Activated CD4-positive, alpha-beta memory T cell treated with anti-CD3 and anti-CD28 coated beads for 36 hours (primary cell): ENCODE measurements at regions not wholly inside any gene's neighbourhood (a gene's known extent, or its start where the extent isn't known, plus 50 kb on each side); places are given as distances from the start of the nearest gene placed in this dataset.

Experiments used
- CTCF ChIA-PET: fragments of 350-600 bp; sonication (Branson Sonifier 250); formaldehyde crosslinking; loops from one replicate; lab custom pipeline; 2021; ENCODE audit warnings: antibody characterized with exemption, inconsistent platforms; lab: Charles Lee
- POLR2A ChIA-PET: fragments of 350-600 bp; sonication (Branson Sonifier 250); formaldehyde crosslinking; loops from one replicate; lab custom pipeline; 2021; ENCODE audit warnings: antibody characterized with exemption; lab: Charles Lee
- DNase-seq: peaks from one replicate; pipeline ENCODE4 v3.0.0-alpha.2; 2020
- H3K27ac Mint-ChIP-seq: one replicate; pipeline ENCODE4 v1.8.0; 2021; ENCODE audit warnings: mixed read lengths
- H3K27me3 Mint-ChIP-seq: one replicate; pipeline ENCODE4 v1.8.0; 2021; ENCODE audit warnings: mixed read lengths
- H3K36me3 Mint-ChIP-seq: one replicate; pipeline ENCODE4 v1.8.0; 2021; ENCODE audit warnings: mixed read lengths
- H3K4me1 Mint-ChIP-seq: one replicate; pipeline ENCODE4 v1.8.0; 2021; ENCODE audit warnings: low read depth, mixed read lengths
- H3K4me3 Mint-ChIP-seq: one replicate; pipeline ENCODE4 v1.8.0; 2021; ENCODE audit warnings: mild to moderate bottlenecking, mixed read lengths
- H3K9me3 Mint-ChIP-seq: one replicate; pipeline ENCODE4 v1.8.0; 2021; ENCODE audit warnings: mixed read lengths
- intact Hi-C: fragments of 100-400 bp; cut with micrococcal nuclease; formaldehyde crosslinking; loops from one replicate; pipeline ENCODE4 v1.15.1; 2023

DNA sequence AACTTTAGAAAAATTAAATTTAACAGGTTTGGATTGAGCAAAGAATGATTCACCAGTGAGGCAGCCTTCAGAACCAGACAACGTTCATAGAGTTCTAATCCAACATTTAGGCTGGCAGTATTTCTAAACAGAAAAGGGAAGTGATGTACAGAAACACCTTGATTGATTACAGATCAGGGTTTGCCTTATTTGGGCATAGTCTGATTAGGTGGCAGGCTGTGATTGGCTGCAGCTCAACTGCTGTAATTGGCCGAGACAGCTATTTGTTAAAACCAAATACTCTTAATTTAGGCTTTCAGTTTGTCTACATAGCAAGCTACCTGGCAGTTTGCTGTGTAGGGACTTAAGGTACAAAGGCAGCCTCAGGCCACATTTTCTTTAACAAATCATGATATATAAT, 802.5 kb downstream of the IPMK start:
- no peak overlapping the region for H3K4me3 Mint-ChIP-seq
- intact Hi-C loops: no loop called here
- ChIA-PET CTCF (no interaction called here), POLR2A (no interaction called here)
- no peaks in the 10 kb centered on the region for H3K27me3 Mint-ChIP-seq
- no peaks in the 10 kb centered on the region for H3K36me3 Mint-ChIP-seq
- peaks cover 4% of the 10 kb centered on the region for H3K9me3 Mint-ChIP-seq
- no peaks in the 10 kb centered on the region for H3K4me1 Mint-ChIP-seq
- H3K27ac Mint-ChIP-seq: no peak overlapping the region
- DNase-seq: no peak

DNA sequence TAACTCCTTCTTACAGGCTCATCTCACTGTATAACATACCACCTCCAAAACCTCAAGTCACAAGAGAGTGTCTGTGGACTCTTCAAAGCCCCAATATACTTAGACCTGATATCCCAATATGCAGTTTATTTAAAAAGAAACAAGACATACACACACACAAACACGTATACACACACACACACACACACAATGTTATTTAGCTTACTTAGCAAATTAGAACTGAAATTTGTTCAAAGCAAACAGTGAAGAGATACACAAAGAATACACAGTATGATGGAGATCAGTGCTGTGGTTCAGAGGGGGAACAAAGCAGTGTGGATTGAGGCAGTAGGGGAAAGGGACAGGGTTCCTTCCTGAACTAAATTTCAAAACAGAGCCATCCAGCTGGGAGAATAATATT, 807.2 kb downstream of the IPMK start:
- Mint-ChIP-seq H3K27ac (no peak overlapping the region), H3K4me1 (no peaks in the 10 kb centered on the region), H3K27me3 (no peaks in the 10 kb centered on the region), H3K4me3 (no peak overlapping the region), H3K9me3 (peaks cover 4% of the 10 kb centered on the region), H3K36me3 (no peaks in the 10 kb centered on the region)
- ChIA-PET CTCF (no interaction called here), POLR2A (no interaction called here)
- intact Hi-C loops: no loop called here
- no peak for DNase-seq

DNA sequence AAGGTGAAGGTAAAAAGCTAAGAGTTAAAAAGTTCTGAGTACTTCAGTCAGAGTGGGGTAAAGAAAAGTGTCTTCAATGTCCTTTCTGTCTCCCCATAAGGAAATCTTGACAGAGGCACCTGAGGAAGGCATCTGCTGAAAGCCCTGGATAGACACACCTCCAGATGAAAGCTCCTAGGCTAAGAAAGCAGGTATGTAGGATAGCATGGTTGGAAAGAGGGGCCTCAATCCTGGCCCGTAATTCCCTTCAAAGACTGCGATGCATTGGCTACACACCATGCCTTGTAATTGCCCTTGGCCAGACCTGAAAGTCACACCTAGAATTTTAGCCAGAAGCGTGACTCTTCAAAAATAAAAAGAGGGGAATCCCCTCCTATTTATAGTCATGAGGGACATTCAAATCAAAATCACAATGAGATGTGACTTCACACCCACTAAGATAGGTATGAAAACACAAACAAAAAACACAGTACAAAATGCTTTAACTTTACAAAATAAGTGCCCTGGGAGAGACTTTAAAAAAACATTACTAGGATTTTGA, 809.7 kb downstream of the IPMK start:
- ChIA-PET POLR2A (no interaction called here), CTCF (no interaction called here)
- no peaks in the 10 kb centered on the region for H3K27me3 Mint-ChIP-seq
- H3K9me3 Mint-ChIP-seq: peaks cover 4% of the 10 kb centered on the region
- H3K36me3 Mint-ChIP-seq: no peaks in the 10 kb centered on the region
- H3K27ac Mint-ChIP-seq: no peak overlapping the region
- intact Hi-C loops: no loop called here
- no peak overlapping the region for H3K4me3 Mint-ChIP-seq
- no peak for DNase-seq
- H3K4me1 Mint-ChIP-seq: no peaks in the 10 kb centered on the region

DNA sequence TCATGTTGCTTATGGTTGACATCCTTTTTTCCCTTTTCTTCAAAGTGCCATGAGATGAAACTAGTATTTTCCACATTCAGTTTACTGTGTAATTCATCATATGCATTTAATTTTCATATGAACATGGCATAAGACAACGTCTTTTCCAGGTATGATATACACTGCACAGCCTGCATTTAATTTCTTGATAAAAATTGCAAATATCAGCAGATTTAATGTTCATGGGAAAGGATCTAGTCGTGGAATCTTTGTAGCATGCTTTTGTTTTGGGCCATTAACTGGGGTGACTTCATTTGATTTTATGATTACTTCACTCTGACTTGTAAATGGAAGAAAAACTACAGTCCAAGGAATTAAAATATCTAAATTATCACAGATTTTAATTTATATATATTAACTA, 837.3 kb downstream of the IPMK start:
- Mint-ChIP-seq H3K4me1 (no peaks in the 10 kb centered on the region), H3K9me3 (peaks cover 3% of the 10 kb centered on the region), H3K4me3 (no peak overlapping the region), H3K27ac (no peak overlapping the region), H3K27me3 (no peaks in the 10 kb centered on the region), H3K36me3 (no peaks in the 10 kb centered on the region)
- intact Hi-C loops: no loop called here
- CTCF ChIA-PET: no interaction called here
- DNase-seq: no peak
- POLR2A ChIA-PET: no interaction called here

DNA sequence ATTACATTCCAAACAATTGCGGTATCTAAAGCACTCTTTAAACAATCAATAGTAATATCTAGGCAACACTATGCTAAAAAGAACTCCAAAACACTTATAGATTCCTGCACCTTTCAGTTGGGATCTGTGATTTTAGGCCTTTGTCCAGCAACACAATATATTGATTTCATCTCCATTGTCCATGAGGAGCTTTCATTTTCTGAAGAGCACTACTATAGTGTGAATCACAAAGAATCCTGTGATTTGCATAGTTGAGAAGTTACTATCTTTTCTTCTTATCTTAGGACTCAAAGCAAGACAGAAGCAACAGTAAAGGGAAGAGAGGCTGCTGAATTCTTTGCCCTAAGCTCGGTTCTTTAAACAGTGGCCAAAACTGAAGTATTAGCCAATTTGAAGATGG, 846.8 kb downstream of the IPMK start:
- Mint-ChIP-seq H3K27me3 (no peaks in the 10 kb centered on the region), H3K36me3 (no peaks in the 10 kb centered on the region), H3K27ac (no peak overlapping the region), H3K4me3 (no peak overlapping the region), H3K4me1 (no peaks in the 10 kb centered on the region), H3K9me3 (peaks cover 4% of the 10 kb centered on the region)
- intact Hi-C loops: no loop called here
- DNase-seq: no peak
- POLR2A ChIA-PET: no interaction called here
- CTCF ChIA-PET: no interaction called here

DNA sequence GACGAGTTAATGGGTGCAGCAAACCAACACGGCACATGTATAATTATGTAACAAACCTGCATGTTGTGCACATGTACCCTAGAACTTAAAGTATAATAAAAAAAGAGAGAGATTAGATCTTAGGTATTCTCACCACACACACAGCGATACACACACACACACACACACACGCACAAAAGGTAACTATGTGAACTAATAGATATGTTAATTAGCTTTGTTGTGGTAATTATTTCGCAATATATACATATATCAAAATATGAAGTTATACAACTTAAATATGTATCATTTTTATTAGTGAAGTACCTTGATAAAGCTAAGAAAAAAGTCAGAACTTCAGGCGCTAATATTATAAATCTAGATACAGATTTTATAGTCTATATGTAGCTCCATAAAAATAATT, 849.2 kb downstream of the IPMK start:
- no peaks in the 10 kb centered on the region for H3K27me3 Mint-ChIP-seq
- POLR2A ChIA-PET: no interaction called here
- no peaks in the 10 kb centered on the region for H3K4me1 Mint-ChIP-seq
- H3K36me3 Mint-ChIP-seq: no peaks in the 10 kb centered on the region
- intact Hi-C loops: no loop called here
- H3K27ac Mint-ChIP-seq: no peak overlapping the region
- CTCF ChIA-PET: no interaction called here
- H3K9me3 Mint-ChIP-seq: peaks cover 10% of the 10 kb centered on the region
- no peak for DNase-seq
- no peak overlapping the region for H3K4me3 Mint-ChIP-seq

DNA sequence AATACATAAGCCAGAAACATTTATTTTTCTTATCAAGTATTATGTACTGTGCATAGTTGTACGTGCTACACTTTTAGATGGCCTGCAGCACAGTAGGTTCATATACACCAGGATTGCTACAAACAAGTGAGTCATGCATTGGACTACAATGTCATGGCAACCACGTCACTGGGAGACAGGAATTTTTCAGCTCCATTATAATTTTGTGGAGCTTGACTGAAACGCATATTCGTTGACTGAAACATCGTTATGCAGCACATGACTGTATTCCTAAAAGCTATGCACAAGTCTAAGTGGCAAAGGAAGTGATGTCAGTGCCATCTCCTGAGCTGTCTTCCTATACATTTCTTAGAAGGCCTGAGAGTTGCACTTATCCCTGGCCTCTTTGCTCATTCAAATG, 871.8 kb downstream of the IPMK start:
- POLR2A ChIA-PET: no interaction called here
- H3K36me3 Mint-ChIP-seq: no peaks in the 10 kb centered on the region
- CTCF ChIA-PET: no interaction called here
- no peaks in the 10 kb centered on the region for H3K4me1 Mint-ChIP-seq
- no peaks in the 10 kb centered on the region for H3K27me3 Mint-ChIP-seq
- intact Hi-C loops: no loop called here
- H3K27ac Mint-ChIP-seq: no peak overlapping the region
- no peak overlapping the region for H3K4me3 Mint-ChIP-seq
- DNase-seq: no peak
- H3K9me3 Mint-ChIP-seq: no peaks in the 10 kb centered on the region

DNA sequence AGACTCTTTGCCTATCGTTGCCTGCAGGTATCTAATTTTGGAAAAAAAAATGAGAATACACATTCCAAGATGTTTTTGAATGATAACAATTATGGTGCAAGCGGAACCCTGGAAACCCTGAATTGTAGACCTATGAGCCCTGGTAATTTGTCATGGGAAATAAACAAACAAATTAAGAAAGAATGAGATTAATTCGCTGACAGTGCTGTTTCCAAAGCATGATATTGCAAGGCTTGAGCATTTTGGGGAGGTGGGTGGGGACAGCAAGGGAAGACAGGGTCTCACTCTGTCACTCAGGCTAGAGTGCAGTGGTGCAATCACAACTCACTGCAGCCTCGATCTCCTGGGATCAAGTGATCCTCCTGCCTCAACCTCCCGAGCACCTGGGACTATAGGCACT, 900.3 kb downstream of the IPMK start:
- ChIA-PET CTCF (no interaction called here), POLR2A (no interaction called here)
- H3K27me3 Mint-ChIP-seq: no peaks in the 10 kb centered on the region
- no peak for DNase-seq
- H3K4me3 Mint-ChIP-seq: no peak overlapping the region
- no peaks in the 10 kb centered on the region for H3K9me3 Mint-ChIP-seq
- no peak overlapping the region for H3K27ac Mint-ChIP-seq
- intact Hi-C loops: no loop called here
- no peaks in the 10 kb centered on the region for H3K4me1 Mint-ChIP-seq
- H3K36me3 Mint-ChIP-seq: no peaks in the 10 kb centered on the region

DNA sequence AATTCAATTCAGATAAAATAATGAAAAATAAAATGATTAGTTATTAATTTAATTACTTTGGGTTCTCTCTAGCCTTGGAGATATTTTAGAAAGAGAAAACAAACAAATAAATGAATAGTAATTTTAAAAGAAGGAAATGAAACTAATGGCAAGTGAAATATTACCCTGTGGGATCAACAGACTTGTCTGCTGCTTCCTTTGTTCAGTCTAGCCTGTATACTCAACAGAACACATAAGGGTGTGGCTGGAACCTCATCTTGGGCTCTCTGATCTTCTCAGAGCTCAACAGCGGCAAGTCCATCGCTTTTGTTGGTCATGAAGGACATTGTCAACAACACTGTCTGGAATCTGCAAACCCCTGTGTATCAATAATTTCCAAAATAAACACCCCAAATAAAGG, 904.9 kb downstream of the IPMK start:
- intact Hi-C loops: no loop called here
- no peaks in the 10 kb centered on the region for H3K27me3 Mint-ChIP-seq
- POLR2A ChIA-PET: no interaction called here
- H3K36me3 Mint-ChIP-seq: no peaks in the 10 kb centered on the region
- no peak overlapping the region for H3K4me3 Mint-ChIP-seq
- DNase-seq: no peak
- no peaks in the 10 kb centered on the region for H3K9me3 Mint-ChIP-seq
- H3K4me1 Mint-ChIP-seq: no peaks in the 10 kb centered on the region
- no peak overlapping the region for H3K27ac Mint-ChIP-seq
- CTCF ChIA-PET: no interaction called here

DNA sequence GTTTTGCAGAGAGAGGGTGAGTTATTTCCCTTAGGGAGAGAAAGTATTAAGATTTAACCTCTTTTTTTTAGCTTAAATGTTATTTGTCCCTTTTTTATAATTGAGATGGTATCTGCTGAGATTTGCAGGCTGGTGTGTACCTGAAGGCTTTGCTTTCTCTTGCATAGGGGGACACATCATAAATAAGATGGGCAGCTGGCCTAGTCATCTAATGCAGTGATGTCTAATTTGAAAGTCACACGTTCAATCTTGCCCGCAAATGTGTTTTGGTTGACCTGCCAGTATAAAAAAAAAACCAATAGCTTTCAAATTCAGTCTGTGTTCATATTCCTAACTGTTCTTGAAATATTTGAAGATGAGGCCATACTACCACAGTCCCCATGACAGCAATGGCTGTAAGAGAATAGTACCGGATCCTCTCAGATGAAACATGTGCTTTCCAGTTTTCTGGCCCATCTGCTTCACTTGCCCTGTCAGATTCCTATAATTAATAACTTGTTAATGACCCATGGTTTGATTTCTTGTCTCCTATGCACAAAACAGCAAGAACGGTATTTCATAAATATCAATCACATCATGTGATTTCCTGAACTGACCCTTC, 914.2 kb downstream of the IPMK start:
- CTCF ChIA-PET: no interaction called here
- Mint-ChIP-seq H3K9me3 (no peaks in the 10 kb centered on the region), H3K27ac (no peak overlapping the region), H3K27me3 (no peaks in the 10 kb centered on the region), H3K4me3 (no peak overlapping the region), H3K4me1 (no peaks in the 10 kb centered on the region), H3K36me3 (no peaks in the 10 kb centered on the region)
- no peak for DNase-seq
- intact Hi-C loops: no loop called here
- POLR2A ChIA-PET: no interaction called here

DNA sequence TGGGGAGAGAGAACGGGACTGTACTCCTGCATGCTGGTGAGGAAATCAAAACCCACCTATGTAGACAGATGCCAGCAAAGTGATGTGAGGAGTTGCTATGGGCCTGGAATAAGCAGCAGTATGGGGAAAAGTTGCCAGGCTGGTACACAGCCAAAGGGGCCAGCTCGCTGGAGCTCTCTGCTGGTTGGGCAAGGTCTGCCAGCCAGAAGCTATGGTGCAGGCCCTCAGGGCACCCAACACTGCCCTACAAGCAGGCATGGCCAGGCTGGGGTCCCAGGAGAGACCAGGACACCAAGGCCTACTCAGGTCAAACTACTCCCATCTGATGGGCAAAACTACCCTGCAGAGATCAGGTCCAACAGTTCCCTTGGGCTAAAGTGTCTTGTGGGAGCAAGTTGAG, 916.6 kb downstream of the IPMK start:
- H3K4me1 Mint-ChIP-seq: no peaks in the 10 kb centered on the region
- intact Hi-C loops: no loop called here
- POLR2A ChIA-PET: no interaction called here
- H3K9me3 Mint-ChIP-seq: no peaks in the 10 kb centered on the region
- no peak overlapping the region for H3K4me3 Mint-ChIP-seq
- H3K27ac Mint-ChIP-seq: no peak overlapping the region
- CTCF ChIA-PET: no interaction called here
- no peaks in the 10 kb centered on the region for H3K36me3 Mint-ChIP-seq
- H3K27me3 Mint-ChIP-seq: no peaks in the 10 kb centered on the region
- DNase-seq: no peak

DNA sequence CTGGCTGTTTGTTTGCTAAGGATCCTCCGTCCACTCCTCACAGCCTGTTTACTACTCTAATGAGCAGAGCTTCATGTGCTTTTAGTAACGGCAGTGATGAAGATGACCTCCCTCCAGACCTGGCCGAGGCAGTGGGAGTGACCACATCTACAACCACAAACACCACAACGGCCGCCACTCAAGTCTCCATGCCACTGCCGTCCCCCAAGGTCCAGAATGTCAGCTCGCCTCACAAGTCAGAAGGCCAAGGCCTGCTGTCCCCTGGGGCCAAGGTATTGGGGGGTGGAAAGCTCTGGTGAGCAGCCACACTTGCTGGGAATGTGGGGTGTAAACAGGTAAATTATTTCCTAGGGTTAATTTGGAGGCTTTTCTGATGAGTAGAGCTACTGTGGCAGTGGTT, 926.4 kb downstream of the IPMK start:
- Mint-ChIP-seq H3K4me3 (no peak overlapping the region), H3K27me3 (no peaks in the 10 kb centered on the region), H3K9me3 (peaks cover 16% of the 10 kb centered on the region), H3K4me1 (no peaks in the 10 kb centered on the region), H3K27ac (no peak overlapping the region), H3K36me3 (no peaks in the 10 kb centered on the region)
- intact Hi-C loops: no loop called here
- no peak for DNase-seq
- CTCF ChIA-PET: no interaction called here
- POLR2A ChIA-PET: no interaction called here

DNA sequence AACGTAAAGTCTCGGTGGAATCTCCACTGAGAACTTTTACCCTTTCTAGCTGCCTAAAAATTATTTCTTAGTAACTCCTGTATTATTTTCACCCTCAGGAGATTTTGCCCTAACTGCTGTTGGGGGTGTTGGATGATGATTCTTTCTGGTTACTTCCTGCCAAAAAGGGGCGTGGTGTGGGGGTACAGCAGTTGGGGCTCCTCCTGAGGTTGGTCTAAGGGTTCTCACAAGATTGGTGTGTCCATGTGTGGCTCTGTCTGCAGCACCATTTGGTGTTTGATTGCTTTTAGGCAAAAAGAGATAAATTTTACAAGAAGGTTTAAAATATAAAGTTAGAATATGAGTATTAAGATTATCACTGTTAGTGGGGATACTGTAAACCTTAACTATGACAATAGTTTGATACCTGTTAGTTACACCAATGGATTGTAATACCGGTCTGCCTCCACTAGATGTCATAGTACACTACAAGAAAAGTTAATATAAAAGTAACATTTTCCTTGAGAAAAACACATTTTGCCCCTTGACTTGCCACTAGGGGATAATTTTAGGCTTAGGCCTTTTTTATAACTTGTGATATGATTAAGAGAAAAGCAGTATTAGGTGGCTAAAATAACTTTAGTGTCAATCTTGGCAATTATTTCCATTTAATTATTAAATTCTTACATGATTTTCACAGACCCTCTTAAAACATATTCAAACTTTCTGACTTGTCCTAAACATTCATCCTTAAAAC, 928.7 kb downstream of the IPMK start:
- no peak overlapping the region for H3K4me3 Mint-ChIP-seq
- no peak overlapping the region for H3K27ac Mint-ChIP-seq
- POLR2A ChIA-PET: no interaction called here
- intact Hi-C loops: loop anchor here (1.0 kb wide), 1 partner anchor 813 kb away; no protein-coding TSS in a partner anchor
- CTCF ChIA-PET: interaction anchor here (1.0 kb wide), 1 partner anchor 814 kb away, joined by 3 read pairs; no protein-coding TSS in a partner anchor
- H3K9me3 Mint-ChIP-seq: peaks cover 13% of the 10 kb centered on the region
- no peaks in the 10 kb centered on the region for H3K36me3 Mint-ChIP-seq
- H3K27me3 Mint-ChIP-seq: no peaks in the 10 kb centered on the region
- no peaks in the 10 kb centered on the region for H3K4me1 Mint-ChIP-seq
- DNase-seq: no peak
